ENCODE measurements at regions not wholly inside any gene's neighbourhood (a gene's known extent, or its start where the extent isn't known, plus 50 kb on each side); places are given as distances from the start of the nearest gene placed in this dataset.
A peak's percentile ranks its signal among the peaks of the same experiment; 100 is the strongest.

DNA sequence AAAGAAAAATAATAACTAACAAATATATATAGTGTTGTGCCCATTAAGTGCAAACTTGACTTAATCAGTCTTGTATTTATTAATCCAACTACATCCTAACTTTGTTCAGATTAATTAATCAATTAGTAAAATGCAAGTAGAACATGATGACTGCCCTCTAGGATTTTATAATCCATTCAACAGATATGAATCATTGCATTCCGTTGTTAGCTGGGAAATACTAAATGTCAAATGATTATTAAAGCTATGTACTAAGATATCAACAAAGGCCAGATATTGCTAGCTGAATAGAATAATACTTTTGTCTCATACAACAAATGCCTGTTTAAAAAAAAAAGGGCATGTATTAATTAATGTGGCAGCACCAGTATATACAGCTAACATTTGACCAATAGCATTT, 1366.3 kb downstream of the STIM2 start:
- DNase-seq (ENCODE audit: low read depth in 2 of 2), result no peak
- TF ChIP-seq, protein P1, sequence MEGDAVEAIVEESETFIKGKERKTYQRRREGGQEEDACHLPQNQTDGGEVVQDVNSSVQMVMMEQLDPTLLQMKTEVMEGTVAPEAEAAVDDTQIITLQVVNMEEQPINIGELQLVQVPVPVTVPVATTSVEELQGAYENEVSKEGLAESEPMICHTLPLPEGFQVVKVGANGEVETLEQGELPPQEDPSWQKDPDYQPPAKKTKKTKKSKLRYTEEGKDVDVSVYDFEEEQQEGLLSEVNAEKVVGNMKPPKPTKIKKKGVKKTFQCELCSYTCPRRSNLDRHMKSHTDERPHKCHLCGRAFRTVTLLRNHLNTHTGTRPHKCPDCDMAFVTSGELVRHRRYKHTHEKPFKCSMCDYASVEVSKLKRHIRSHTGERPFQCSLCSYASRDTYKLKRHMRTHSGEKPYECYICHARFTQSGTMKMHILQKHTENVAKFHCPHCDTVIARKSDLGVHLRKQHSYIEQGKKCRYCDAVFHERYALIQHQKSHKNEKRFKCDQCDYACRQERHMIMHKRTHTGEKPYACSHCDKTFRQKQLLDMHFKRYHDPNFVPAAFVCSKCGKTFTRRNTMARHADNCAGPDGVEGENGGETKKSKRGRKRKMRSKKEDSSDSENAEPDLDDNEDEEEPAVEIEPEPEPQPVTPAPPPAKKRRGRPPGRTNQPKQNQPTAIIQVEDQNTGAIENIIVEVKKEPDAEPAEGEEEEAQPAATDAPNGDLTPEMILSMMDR (IDR thresholded peaks at IDR 0.05; ENCODE audit: low read depth, low read length), result no peak
- H3K4me3 ChIP-seq (replicated peaks in 1 of 2; ENCODE audit: low read depth in 2 of 2, low read length in 2 of 2), result no peak overlapping the region

DNA sequence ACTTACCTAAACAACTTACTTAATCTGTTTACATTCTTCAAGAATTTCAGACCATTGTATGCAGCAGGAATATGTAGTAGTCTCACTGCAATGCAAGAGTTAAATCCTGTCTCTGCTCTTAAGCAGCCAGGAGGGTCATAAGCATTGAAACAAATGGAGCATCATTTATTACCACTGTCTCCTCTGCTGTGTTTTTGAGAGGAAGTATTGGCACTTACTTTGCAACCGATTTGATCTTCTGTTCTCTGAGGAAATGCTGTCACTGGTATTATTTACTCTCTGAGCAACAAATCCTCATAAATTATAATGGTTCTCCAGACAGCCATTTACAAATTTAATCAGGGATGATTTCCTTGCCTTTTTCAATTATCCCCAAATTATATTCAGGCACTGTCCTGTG, 1367.1 kb downstream of the STIM2 start:
- TF ChIP-seq, protein P1 (IDR thresholded peaks at IDR 0.05; ENCODE audit: low read depth, low read length), result no peak
- no peak overlapping the region for H3K4me3 ChIP-seq (replicated peaks in 1 of 2; ENCODE audit: low read depth in 2 of 2, low read length in 2 of 2)
- DNase-seq (ENCODE audit: low read depth in 2 of 2), result no peak

DNA sequence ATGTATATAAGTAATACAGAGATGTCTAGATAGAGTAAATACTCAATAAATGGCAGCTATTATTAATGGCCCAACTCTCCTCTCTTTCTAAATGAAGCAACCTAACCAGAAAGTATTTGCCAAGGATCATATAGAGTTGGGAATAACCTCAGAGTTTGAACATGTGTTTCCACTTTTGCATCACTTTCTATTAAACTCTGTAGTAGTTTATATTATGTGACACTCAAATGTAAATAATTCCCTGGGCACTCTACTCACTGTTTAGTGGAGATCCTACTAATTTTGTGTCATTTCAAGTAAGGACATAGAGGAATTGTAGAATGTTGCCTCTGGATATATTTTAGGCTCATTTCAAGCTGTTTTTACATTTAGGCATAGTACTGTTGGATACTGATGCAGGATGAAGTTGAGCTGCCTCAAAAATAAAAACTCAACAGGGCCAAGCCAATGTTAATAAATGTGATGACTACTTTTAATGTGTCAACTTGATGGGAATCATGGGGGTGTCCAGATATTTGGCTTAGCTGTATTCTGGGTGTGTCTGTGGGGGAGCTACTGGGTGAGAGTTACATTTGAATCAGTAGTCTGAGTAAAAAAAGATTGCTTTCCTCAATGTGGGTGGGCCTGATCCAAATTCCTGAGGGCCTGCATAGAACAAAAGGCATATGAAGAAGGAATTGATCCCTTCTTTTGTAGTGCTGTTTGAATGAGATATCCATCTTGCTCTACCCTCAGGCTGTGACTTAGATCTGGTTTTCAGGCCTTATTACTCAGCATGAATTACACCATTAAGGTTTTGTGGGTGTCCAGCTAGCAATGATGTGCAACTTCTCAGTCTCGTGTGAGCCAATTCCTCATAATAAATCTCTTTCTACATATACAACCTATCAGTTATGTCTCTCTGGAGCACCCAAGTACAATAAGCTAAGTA, 1368.2 kb downstream of the STIM2 start:
- TF ChIP-seq, protein P1 (IDR thresholded peaks at IDR 0.05; ENCODE audit: low read depth, low read length), result no peak
- peak; percentile 7 to 31 for DNase-seq (ENCODE audit: low read depth in 2 of 2)
- H3K4me3 ChIP-seq (replicated peaks in 1 of 2; ENCODE audit: low read depth in 2 of 2, low read length in 2 of 2), result no peak overlapping the region

DNA sequence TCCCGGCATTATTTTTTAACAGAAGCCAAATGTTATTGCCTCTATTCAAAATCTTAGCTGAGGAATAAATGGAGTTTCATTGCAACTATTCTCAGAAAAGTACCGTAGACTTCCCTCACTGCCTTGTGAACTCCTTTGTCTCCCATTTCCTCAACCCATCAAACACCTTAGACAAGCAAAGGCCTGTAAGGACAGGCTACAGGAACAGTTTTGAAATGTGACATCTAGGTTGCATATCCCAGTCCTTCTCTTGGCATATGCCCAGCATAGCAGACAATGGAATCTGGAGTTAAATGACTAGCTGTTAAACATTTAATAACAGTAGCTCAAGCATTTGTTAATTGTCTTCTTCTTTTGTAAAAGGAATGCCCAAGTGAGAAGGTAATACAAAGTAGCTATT, 1371.7 kb downstream of the STIM2 start:
- no peak overlapping the region for H3K4me3 ChIP-seq (replicated peaks in 1 of 2; ENCODE audit: low read depth in 2 of 2, low read length in 2 of 2)
- DNase-seq (ENCODE audit: low read depth in 2 of 2), result no peak
- TF ChIP-seq, protein P1 (IDR thresholded peaks at IDR 0.05; ENCODE audit: low read depth, low read length), result no peak

DNA sequence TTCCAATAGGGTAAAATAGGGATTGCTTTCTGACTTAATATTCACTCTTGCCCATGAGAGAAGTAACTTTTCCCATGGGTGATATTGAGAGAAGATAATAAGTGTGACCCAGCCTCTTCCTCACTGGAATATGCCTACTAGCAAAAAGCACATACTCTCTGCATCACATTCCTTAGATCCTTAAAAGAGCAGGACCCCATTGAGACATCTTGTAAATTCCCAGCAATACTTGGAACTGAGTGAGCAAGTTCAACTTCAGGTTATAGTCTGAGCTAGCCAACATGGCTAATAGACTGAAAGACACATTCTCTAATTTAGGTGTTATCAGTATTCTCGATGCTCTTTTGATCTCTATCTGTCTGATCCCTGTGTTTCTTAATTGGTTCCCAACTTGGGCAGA, 1372.3 kb downstream of the STIM2 start:
- DNase-seq (ENCODE audit: low read depth in 2 of 2), result no peak
- no peak overlapping the region for H3K4me3 ChIP-seq (replicated peaks in 1 of 2; ENCODE audit: low read depth in 2 of 2, low read length in 2 of 2)
- TF ChIP-seq, protein P1 (IDR thresholded peaks at IDR 0.05; ENCODE audit: low read depth, low read length), result no peak

DNA sequence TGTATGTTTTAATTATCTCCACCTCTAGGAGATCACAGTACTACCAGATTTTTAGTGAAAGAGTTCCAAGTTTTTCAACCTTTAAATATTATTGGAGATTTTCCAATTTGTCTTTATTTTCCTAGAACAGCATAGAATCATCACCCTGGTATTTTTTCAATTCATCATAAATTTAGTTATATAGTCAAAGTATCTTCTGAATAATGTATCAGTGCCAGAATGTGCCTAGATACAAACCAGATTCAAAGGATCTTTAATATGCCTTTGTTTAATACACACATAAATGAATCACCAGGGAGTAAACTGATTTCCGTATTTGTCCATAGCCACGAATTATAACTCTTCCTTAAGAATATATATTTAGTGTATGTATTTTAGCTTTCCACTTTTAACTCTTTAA, 1373.1 kb downstream of the STIM2 start:
- H3K4me3 ChIP-seq (replicated peaks in 1 of 2; ENCODE audit: low read depth in 2 of 2, low read length in 2 of 2), result no peak overlapping the region
- TF ChIP-seq, protein P1 (IDR thresholded peaks at IDR 0.05; ENCODE audit: low read depth, low read length), result no peak
- DNase-seq (ENCODE audit: low read depth in 2 of 2), result no peak

Measured in cardiac fibroblast (primary cell).